Renal cortex interstitium (tissue), 11 donors: ENCODE measurements at regions not wholly inside any gene's neighbourhood (a gene's known extent, or its start where the extent isn't known, plus 50 kb on each side); places are given as distances from the start of the nearest gene placed in this dataset.

Experiments used
- DNase-seq, 11 donors: peaks; one replicate each; pipeline ENCODE4 v3.0.0-alpha.2; 2013; ENCODE audit warnings: low read depth in 9 of 11, low spot score in 4 of 11; ENCODE audit errors: extremely low read depth in 1 of 11

DNA sequence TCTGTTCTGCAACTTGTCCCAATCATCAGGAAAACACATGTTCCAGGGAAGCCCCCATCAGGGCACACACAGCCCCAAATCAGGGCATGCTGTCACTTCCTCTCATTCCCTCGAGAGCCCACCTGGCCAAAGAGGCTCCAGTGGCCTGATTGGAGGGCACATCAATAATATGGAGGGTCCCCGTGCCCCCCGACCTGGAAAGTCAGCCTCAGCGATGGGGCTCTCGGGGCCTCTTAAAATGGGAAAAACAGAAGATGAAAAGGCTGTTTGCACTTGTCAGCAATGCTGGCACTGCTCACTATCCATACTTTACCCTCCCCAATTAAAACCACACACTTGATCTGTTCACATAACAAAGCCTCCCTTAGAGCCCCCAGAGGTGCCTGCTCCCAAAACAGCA, 172.9 kb upstream of the NSMCE3 start:
- no peak for DNase-seq

DNA sequence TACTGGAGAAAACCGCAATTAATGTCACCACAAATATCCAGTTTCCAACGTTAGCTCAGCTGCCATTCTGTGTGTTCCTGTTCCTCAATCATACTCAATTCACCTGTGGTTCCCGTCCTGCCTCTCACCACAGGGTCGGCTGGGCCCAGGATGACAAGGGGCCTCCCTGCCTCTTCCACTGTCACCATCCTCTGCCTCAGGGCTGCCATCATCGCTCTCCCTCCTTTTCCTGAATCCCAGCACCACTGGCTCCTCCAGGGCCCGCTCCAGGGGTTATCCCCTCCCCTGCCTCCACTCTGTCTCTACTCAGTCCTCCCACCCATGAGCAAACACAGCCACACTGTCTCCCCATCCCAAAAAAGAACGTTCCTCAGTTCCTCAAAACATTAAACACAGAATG, 170.9 kb upstream of the NSMCE3 start:
- DNase-seq: no peak

DNA sequence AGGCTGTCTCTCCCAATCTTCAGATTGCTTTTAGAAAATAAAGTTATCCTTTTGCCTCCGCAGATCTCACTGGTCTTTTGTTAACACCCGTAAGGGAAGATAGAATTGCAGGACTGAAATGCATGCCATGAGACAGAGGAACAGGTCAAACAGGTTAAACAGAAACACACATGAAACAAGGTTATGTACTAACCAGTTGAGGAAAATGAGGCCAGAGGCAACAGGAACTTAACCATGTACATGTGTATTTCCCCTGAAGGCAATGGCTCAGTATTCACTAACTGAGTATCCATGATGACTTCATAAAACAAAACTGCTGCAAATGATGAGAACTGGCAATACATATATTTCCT, 169.1 kb upstream of the NSMCE3 start:
- DNase-seq: peak in 1 of 11 donors; percentile 3

GRCh38 chr15:29437888-29438702, 168.5 kb upstream of the NSMCE3 start:
- DNase-seq: peak in 1 of 11 donors; percentile 8

GRCh38 chr15:29435811-29436210, 166.2 kb upstream of the NSMCE3 start:
- no peak for DNase-seq

- no peak for DNase-seq
Observed at GRCh38 chr15:29434280-29434679, 164.7 kb upstream of the NSMCE3 start.

DNA sequence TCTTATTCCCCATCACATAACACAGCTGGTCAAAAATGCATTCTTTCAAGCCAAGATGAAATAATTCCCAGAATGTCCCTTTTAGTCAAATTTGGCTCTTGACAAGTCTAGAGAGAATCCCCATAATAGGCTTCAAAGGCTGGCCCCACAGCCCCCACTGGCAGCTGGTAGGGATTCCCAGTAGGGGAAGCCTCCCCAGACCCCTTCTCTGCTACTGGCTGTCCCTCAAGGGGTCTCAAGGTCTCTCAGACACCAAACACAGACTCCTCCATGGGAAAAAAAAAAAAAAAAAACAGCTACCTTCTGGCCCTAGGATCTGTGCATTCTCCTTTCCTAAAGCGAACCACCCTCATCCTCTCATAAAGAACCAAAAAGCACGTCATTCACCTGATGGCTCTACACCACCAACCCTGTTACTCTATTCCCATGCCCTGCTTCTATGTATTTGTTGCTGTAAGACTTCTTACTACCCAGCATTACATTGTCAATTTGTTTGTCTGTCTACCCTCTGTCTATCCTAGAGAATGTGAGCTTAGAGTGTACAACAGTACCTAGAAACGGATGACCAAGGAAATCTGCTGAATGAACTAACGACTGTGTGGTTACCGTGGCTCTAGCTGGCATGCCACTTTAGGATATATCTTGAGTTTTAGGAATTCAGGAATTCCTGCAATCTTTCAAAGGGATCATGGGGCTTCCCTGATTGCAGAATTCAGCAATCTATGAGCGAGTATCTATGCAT, 164.1 kb upstream of the NSMCE3 start:
- no peak for DNase-seq

DNA sequence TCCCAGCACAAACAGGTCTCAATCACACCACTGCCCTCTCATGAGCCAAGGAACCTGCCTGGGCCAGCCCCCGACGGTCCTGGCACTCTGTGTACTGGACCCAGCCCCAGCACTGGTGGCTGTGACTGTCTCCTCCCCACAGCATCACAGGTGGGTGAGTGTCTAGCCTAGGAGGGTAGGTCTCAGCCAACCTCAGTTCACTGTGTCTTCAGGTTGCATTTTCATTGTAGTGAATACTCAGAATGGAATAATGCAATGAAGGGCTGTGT, 163.4 kb upstream of the NSMCE3 start:
- no peak for DNase-seq

DNA sequence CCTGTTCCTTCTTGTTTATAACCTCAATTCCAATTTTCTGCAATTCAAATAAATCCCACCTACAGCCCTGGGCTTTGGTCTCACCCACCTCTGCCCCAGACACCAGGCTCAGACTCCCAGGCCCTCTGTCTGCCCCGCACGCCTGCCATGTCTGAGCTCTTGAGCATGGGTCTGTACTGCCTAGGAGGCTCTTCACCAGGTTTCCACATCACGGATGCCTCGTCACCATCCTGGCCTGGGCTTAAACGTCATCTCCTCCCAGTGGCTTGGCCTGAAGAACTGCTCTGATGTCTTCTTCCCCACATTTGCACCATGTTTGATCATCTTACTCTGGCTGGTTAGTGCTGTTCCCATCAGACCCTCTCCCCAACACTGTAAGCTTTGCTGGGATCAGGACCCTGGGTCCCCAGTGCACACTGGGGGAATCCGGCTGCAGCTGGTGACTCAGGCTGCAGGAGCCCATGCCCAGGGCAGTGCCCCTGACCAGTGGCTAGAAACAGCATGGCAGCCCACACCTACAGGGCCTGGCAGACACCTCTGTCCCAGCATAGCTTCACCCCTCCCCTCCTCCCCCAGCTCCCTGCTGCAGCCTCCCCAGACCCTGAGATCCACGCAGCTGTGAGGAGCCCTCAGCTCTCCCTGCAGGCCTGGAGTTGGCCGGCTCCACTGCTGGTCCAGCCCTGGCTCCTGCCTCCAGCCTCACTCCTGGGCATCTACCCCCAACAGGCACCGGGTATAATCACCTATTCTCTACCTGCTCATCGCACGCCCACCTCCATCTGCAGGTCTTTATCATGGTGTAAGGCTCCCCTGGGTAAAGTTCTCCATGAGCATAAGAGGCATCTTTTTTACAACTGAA, 162.8 kb upstream of the NSMCE3 start:
- DNase-seq: no peak

GRCh38 chr15:29430831-29431230, 161.2 kb upstream of the NSMCE3 start:
- DNase-seq: no peak

- DNase-seq: no peak
Observed at GRCh38 chr15:29430124-29430523, 160.5 kb upstream of the NSMCE3 start.

- DNase-seq: no peak
Observed at GRCh38 chr15:29429584-29429983, 160.0 kb upstream of the NSMCE3 start.

- DNase-seq: no peak
Observed at GRCh38 chr15:29428925-29429573, 159.4 kb upstream of the NSMCE3 start.

- no peak for DNase-seq
Observed at GRCh38 chr15:29425864-29426263, 156.2 kb upstream of the NSMCE3 start.

GRCh38 chr15:29424118-29424517, 154.5 kb upstream of the NSMCE3 start:
- DNase-seq: no peak

DNA sequence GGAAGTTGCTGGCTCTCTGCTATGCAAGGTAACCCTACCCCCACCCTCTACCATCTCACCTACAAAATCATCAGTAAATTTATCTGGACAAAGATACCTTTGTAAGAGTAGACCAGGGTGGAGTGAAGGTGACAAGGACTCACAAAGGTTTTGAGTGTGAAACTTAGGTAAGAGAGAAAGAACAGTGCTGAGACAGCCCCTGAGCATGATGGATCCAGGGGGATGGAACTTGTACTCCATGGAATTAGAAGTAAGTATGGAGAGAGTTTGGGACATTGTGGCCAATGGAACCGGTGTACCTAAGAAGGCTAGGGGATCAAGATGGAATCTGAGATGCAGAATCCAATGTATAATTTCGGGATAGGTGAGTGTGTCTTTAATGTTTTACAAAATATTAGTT, 153.0 kb upstream of the NSMCE3 start:
- no peak for DNase-seq

DNA sequence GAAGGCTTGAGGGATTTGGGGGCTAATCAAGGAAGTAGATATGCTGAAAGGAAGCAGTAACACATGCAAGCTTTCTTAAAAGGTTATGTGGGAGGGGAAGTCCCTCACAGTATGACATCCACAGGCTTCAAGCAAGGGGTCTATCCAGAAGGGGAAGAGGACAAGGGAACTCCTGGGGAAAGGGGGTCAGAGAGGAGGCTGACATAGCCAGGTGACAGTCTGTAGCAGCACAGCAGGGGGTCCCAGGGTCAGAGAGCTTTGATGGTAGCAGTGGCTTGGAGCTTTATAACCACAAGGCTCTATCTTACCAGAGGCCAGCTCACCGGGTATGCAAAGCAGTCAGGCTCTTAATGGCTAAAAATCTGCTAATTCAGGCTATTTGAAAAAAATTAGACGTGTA, 150.6 kb upstream of the NSMCE3 start:
- no peak for DNase-seq

DNA sequence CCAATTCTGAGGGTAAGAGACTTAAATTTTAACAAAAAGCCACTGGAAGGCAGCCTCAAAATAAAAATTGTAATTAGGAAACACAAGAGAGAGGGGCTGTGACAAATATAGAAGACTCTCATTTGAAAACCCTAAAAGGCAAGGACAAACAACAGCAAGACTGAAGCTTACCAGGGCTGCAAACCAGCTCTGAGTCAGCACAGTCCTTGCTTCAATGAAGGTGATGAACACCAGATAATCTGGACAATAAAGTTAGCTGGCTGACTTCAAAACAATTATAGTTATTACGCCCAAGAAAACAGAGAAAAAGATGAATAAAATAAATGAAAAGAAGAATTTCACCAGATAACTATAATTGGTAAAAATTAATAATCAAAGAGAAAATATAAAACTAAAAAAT, 149.3 kb upstream of the NSMCE3 start:
- no peak for DNase-seq

GRCh38 chr15:29418178-29418577, 148.6 kb upstream of the NSMCE3 start:
- DNase-seq: no peak

DNA sequence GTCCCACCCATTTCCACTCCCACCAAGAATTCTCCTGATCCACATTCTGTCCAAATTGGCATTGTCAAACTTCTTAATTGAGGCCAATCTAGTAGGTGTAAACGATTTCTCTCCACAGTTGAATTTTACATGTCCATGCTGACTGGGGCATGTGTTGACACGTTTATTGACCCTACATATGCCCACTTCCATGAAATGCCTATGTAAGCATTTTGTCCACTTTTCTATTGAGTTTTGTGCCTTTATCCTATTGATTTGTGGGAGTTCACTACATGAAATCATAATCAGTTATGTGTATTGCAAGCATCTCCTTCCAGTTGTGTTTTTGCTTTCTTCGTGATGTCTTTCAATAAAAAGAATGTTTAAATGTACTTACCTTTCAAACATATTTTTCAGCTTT, 141.7 kb upstream of the NSMCE3 start:
- no peak for DNase-seq
